ENCODE measurements at regions not wholly inside any gene's neighbourhood (a gene's known extent, or its start where the extent isn't known, plus 50 kb on each side); places are given as distances from the start of the nearest gene placed in this dataset.

DNA sequence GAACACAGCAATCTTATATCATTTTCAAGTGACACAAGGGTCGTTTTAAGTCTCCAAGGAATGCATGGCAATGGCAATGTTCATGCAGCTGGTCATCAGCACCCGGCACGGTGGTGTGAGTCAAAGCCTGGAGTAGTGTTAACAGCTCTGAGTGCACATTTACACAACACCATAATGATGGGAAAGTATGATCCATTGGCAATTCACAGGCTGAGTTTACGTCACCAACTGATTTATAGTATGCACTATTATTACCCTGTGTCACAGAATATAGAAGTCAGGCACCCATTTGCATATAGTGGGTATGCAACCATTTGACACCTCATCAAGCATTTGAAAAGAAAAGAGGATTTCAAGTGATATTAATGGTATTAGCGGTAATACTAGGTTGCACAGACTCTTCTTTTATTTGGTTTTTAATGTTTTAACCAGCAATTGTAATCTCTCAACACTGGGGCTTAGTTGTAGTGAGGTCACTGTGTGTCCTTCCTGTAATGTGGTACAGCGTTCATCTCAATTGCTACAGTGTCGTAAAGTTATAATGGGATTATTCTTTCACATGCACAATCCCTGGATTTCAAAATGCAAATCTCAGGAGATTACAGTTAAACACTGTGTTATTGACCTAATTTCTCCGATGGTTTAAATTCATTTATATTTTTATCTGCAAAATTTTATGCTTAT is 113.8 kb downstream of the C3orf38 start:
- H3K4me3 ChIP-seq, result no peak overlapping the region
- no peaks in the 10 kb centered on the region for H3K9me3 ChIP-seq
- H3K27ac ChIP-seq, result no peak overlapping the region
- H3K4me1 ChIP-seq, result no peaks in the 10 kb centered on the region
- TF ChIP-seq, protein P1, sequence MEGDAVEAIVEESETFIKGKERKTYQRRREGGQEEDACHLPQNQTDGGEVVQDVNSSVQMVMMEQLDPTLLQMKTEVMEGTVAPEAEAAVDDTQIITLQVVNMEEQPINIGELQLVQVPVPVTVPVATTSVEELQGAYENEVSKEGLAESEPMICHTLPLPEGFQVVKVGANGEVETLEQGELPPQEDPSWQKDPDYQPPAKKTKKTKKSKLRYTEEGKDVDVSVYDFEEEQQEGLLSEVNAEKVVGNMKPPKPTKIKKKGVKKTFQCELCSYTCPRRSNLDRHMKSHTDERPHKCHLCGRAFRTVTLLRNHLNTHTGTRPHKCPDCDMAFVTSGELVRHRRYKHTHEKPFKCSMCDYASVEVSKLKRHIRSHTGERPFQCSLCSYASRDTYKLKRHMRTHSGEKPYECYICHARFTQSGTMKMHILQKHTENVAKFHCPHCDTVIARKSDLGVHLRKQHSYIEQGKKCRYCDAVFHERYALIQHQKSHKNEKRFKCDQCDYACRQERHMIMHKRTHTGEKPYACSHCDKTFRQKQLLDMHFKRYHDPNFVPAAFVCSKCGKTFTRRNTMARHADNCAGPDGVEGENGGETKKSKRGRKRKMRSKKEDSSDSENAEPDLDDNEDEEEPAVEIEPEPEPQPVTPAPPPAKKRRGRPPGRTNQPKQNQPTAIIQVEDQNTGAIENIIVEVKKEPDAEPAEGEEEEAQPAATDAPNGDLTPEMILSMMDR (IDR thresholded peaks at IDR 0.05), result no peak
- no peak for ATAC-seq
- no peaks in the 10 kb centered on the region for H3K27me3 ChIP-seq (ENCODE audit: low read depth)
- DNase-seq, result no peak
- no peaks in the 10 kb centered on the region for H3K36me3 ChIP-seq
- intact Hi-C loops (cut with DNase I), result no loop called here

DNA sequence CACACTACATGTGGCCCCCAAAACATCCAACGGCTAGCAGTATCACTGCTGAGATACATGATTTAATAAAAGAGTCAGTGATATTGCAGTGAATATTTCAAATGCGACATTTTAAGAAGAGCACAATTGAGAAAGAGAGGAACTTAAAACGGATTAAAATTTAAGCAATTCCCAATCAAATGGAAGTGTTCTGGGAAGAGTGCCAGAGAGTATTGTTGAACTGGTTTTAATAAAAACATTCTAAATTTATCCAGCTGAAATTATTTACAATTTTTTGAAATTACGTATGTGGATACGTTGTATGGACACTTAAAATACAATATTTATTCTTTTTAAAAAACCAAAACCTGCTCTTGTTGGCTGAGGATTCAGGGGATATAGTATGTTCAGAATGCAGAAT is 117.7 kb downstream of the C3orf38 start:
- DNase-seq, result no peak

GRCh38 chr3:88267847-88268246 is 118.1 kb downstream of the C3orf38 start:
- ATAC-seq, result no peak
- H3K27me3 ChIP-seq (ENCODE audit: low read depth), result no peaks in the 10 kb centered on the region
- no peaks in the 10 kb centered on the region for H3K4me1 ChIP-seq
- no peak for DNase-seq
- TF ChIP-seq, protein P1 (IDR thresholded peaks at IDR 0.05), result no peak
- intact Hi-C loops (cut with DNase I), result no loop called here
- no peak overlapping the region for H3K4me3 ChIP-seq
- H3K9me3 ChIP-seq, result no peaks in the 10 kb centered on the region
- no peak overlapping the region for H3K27ac ChIP-seq
- H3K36me3 ChIP-seq, result no peaks in the 10 kb centered on the region

More for the DNA sequence above, 117.7 kb downstream of the C3orf38 start:
- no peaks in the 10 kb centered on the region for H3K9me3 ChIP-seq
- H3K4me1 ChIP-seq, result no peaks in the 10 kb centered on the region
- intact Hi-C loops (cut with DNase I), result no loop called here
- TF ChIP-seq, protein P1 (IDR thresholded peaks at IDR 0.05), result no peak
- no peak overlapping the region for H3K27ac ChIP-seq
- ATAC-seq, result no peak
- H3K36me3 ChIP-seq, result no peaks in the 10 kb centered on the region
- no peak overlapping the region for H3K4me3 ChIP-seq
- H3K27me3 ChIP-seq (ENCODE audit: low read depth), result no peaks in the 10 kb centered on the region

DNA sequence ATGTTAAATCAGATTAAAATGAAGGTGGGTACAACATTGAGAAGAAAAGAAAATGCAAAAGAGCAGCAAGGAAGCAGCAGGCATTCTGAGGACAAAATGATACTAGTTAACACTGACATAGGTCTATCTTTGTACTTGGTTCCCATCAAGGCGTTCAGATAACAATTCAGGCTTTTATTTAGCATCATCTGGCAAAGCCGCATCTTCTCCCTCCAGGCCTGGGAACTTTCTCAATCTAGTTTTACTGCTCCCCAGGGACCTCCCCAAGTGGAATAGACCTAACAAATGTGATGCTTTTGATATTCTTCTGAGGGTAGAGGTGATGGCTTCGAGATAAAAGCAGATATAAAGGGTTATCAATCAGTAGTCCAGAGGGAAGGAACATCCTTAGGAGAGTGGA is 130.6 kb downstream of the C3orf38 start:
- intact Hi-C loops (cut with DNase I), result no loop called here
- no peak for ATAC-seq
- TF ChIP-seq, protein P1 (IDR thresholded peaks at IDR 0.05), result no peak

DNA sequence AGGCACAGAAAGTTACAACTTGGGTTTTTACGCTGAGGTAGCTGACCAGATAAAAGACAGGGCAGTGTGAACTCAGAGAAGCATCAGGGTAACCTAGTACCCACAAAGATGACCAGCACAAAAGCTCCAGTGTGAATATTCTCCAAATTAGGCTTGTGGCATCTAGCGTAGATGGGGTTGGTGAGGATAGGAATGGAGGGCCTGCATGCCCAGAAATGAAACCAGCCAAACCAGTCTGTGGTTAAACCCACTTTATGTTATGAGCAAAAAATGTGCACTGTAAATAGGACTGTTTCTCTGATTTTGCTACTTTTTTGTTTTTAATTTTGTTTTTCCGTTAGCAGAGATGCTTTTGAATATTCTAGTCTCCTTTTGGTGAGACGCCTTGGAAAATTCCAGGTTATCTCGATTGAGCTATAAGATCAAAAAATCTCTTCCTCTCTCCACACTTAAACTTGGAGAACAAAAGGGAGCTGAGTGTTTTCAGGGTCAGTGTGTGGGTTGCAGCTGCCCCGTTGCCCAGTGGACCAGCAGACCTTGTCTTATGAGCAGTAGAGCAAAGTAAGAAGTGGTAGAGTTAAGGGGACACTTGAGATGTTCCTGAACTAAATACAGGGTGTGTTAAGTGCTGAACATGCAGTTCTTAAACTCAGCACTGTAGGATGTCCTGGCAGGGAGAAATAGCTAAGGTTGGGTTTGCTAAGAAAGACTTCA is 132.9 kb downstream of the C3orf38 start:
- H3K27me3 ChIP-seq (ENCODE audit: low read depth), result no peaks in the 10 kb centered on the region
- ATAC-seq (peak; percentile 76 to 94), DNase-seq (peak; percentile 47)
- H3K9me3 ChIP-seq, result no peaks in the 10 kb centered on the region
- H3K27ac ChIP-seq, result no peak overlapping the region
- no peaks in the 10 kb centered on the region for H3K4me1 ChIP-seq
- intact Hi-C loops (cut with DNase I), result no loop called here
- H3K4me3 ChIP-seq, result no peak overlapping the region
- no peaks in the 10 kb centered on the region for H3K36me3 ChIP-seq
- TF ChIP-seq, protein P1 (IDR thresholded peaks at IDR 0.05), result no peak

More for the DNA sequence above, 130.6 kb downstream of the C3orf38 start:
- H3K4me3 ChIP-seq, result no peak overlapping the region
- no peak overlapping the region for H3K27ac ChIP-seq
- DNase-seq, result no peak
- no peaks in the 10 kb centered on the region for H3K36me3 ChIP-seq
- H3K9me3 ChIP-seq, result no peaks in the 10 kb centered on the region
- H3K4me1 ChIP-seq, result no peaks in the 10 kb centered on the region
- H3K27me3 ChIP-seq (ENCODE audit: low read depth), result no peaks in the 10 kb centered on the region

Data from lower lobe of right lung (tissue), 2 donors.